Spleen (tissue), 7 donors: ENCODE measurements at regions not wholly inside any gene's neighbourhood (a gene's known extent, or its start where the extent isn't known, plus 50 kb on each side); places are given as distances from the start of the nearest gene placed in this dataset.

Experiments used
- POLR2A ChIP-seq, 3 donors: fragments of 450-650 bp; IDR thresholded peaks; one replicate each; pipeline ENCODE4 v1.5.1; 2017; ENCODE audit warnings: antibody characterized with exemption in 3 of 3, mild to moderate bottlenecking in 1 of 3
- TF ChIP-seq, protein P1 (sequence below), 11 experiments: fragments of 200-600 bp in 7 of 11; fragments of 450-650 bp in 4 of 11; sonication (generic) in 4 of 11; IDR thresholded peaks in 8 of 11; conservative IDR thresholded peaks in 3 of 11; 1 replicate in 7 of 11; 2 replicates in 4 of 11; pipeline versions ENCODE4 v1.4.0 to v1.8.0; 2016 to 2021; ENCODE audit warnings: antibody characterized with exemption in 11 of 11, inconsistent platforms in 4 of 11, mild to moderate bottlenecking in 1 of 11
- donor health status: DM: no; HTN: no; CAD: no; lungs with moderate emphysema.
- donor health status: DM: no; HTN: no; CAD: no.
- donor health status: DM: no; HTN: no; CAD: no.

DNA sequence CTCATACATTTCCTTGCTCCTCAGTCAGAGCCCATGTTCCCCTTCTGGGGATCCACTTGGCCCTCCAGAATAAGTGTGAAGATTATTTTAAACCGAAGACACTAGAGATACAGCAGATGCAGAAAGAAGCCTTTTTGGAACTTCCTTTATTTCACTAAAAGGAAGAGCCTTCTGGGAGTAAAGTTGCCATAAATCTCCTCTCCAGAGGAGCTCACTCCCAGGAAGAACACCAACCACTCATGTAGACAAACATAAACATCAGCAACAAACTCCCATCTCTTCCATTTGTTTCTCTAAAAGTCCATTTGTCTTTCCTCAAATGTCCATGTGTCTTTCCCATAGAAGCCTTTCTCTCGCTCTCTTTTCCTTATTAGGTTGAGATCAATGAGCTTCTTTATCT is 62.4 kb upstream of the MSH6 start:
- TF ChIP-seq, protein P1, sequence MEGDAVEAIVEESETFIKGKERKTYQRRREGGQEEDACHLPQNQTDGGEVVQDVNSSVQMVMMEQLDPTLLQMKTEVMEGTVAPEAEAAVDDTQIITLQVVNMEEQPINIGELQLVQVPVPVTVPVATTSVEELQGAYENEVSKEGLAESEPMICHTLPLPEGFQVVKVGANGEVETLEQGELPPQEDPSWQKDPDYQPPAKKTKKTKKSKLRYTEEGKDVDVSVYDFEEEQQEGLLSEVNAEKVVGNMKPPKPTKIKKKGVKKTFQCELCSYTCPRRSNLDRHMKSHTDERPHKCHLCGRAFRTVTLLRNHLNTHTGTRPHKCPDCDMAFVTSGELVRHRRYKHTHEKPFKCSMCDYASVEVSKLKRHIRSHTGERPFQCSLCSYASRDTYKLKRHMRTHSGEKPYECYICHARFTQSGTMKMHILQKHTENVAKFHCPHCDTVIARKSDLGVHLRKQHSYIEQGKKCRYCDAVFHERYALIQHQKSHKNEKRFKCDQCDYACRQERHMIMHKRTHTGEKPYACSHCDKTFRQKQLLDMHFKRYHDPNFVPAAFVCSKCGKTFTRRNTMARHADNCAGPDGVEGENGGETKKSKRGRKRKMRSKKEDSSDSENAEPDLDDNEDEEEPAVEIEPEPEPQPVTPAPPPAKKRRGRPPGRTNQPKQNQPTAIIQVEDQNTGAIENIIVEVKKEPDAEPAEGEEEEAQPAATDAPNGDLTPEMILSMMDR (IDR thresholded peaks at IDR 0.05 in 8 of 11, conservative IDR thresholded peaks at IDR 0.05 in 3 of 11): no peak
- no peak for TF ChIP-seq POLR2A (IDR thresholded peaks at IDR 0.05)
